Ramos (cell line): ENCODE measurements at regions not wholly inside any gene's neighbourhood (a gene's known extent, or its start where the extent isn't known, plus 50 kb on each side); places are given as distances from the start of the nearest gene placed in this dataset.
"Not testable (repeated sequence)": the region's sequence is repeated elsewhere in the genome, so short reads cannot be mapped to it uniquely, and the experiment has no call there.

Source experiments
- in situ Hi-C: fragments of 300-500 bp; cut with MboI; formaldehyde crosslinking; loops from one replicate; pipeline ENCODE4 v1.14.3; 2022; ENCODE audit warnings: low sequenced_read_pairs; ENCODE audit not compliant: unreplicated experiment

- in situ Hi-C loops, result no loop called here
Measured at GRCh38 chr10:8331387-8331786, 276.9 kb downstream of the GATA3 start.

- in situ Hi-C loops, result no loop called here
Measured at GRCh38 chr10:8331896-8332729, 277.6 kb downstream of the GATA3 start.

GRCh38 chr10:8332730-8333111 lies 278.2 kb downstream of the GATA3 start:
- in situ Hi-C loops, result no loop called here

GRCh38 chr10:8334631-8335030 lies 280.1 kb downstream of the GATA3 start:
- in situ Hi-C loops, result no loop called here

GRCh38 chr10:8336629-8337331 lies 282.3 kb downstream of the GATA3 start:
- in situ Hi-C loops, result no loop called here

GRCh38 chr10:8337332-8337651 lies 282.8 kb downstream of the GATA3 start:
- in situ Hi-C loops, result no loop called here

- in situ Hi-C loops, result no loop called here
Measured at GRCh38 chr10:8338177-8338766, 283.8 kb downstream of the GATA3 start.

GRCh38 chr10:8344756-8345155 lies 290.3 kb downstream of the GATA3 start:
- in situ Hi-C loops, result no loop called here

GRCh38 chr10:8346861-8347260 lies 292.4 kb downstream of the GATA3 start:
- in situ Hi-C loops, result no loop called here

- in situ Hi-C loops, result not testable (repeated sequence)
Measured at GRCh38 chr10:8347614-8348013, 293.1 kb downstream of the GATA3 start.

GRCh38 chr10:8349610-8350249 lies 295.2 kb downstream of the GATA3 start:
- in situ Hi-C loops, result no loop called here

- in situ Hi-C loops, result no loop called here
Measured at GRCh38 chr10:8350250-8350967, 295.9 kb downstream of the GATA3 start.

GRCh38 chr10:8352171-8353075 lies 297.9 kb downstream of the GATA3 start:
- in situ Hi-C loops, result no loop called here

- in situ Hi-C loops, result no loop called here
Measured at GRCh38 chr10:8356283-8356682, 301.8 kb downstream of the GATA3 start.

GRCh38 chr10:8359467-8359866 lies 305.0 kb downstream of the GATA3 start:
- in situ Hi-C loops, result no loop called here

GRCh38 chr10:8360365-8360764 lies 305.9 kb downstream of the GATA3 start:
- in situ Hi-C loops, result no loop called here

GRCh38 chr10:8360814-8361509 lies 306.5 kb downstream of the GATA3 start:
- in situ Hi-C loops, result no loop called here

- in situ Hi-C loops, result no loop called here
Measured at GRCh38 chr10:8361510-8361844, 307.0 kb downstream of the GATA3 start.
